NCI-H82 (cell line): ENCODE measurements at regions not wholly inside any gene's neighbourhood (a gene's known extent, or its start where the extent isn't known, plus 50 kb on each side); places are given as distances from the start of the nearest gene placed in this dataset.
"Not testable (repeated sequence)": the region's sequence is repeated elsewhere in the genome, so short reads cannot be mapped to it uniquely, and the experiment has no call there.

Experiments used
- DNase-seq: peaks from one replicate; lab custom pipeline; 2025; lab: John Stamatoyannopoulos, UW

DNA sequence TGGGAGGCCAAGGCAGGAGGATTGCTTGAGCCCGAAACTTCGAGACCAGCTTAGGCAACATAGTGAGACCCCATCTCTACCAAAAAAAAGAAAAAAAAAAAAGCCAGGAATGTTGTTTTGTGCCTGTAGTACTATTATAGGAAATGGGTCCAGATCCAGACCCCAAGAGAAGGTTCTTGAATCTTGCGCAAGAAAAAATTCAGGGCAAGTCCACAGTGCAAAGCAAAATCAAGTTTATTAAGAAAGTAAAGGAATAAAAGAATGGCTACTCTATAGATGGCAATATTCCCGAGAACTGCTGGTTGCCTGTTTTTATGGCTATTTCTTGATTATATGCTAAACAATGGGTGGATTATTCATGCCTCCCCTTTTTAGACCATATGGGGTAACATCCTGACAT is 51.2 kb upstream of the RDX start:
- DNase-seq: no peak

GRCh38 chr11:110349138-110349996 is 53.0 kb upstream of the RDX start:
- DNase-seq: no peak

- not testable (repeated sequence) for DNase-seq
Observed at GRCh38 chr11:110349997-110350383, 53.6 kb upstream of the RDX start.

DNA sequence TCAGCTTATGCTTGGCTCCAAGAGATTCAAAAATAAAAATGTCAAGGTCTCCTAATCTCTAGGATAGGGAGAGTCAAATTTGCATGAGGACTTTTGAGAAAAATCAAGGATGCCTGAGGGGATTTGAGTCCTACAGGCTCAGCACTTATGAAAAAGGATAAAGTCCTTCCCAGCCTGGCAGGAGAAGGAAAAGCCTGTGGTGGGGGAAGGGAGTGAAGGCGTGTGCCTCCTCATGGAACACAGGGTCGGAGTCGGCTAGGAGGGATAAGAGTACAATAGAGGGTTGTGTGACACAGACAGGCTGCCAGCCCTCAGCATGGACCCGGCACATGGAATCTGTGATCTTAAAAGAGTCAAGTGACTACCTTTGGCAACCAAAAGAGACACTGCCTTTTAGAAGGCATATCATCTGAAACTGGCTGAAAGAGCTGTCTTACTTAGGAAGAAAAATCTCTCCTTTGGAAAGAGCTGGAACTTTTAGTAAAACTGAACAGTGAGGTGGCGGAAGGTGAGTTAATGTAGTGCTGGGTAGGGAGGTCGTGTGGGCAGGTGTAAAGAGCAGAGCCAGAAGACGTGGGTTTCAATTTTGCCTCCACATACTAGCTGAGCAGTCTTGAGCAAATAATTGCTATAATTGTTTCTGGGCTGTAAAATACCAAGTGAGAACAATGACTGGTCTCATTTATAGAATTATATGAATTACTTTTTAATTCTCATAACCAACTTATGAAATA is 58.8 kb upstream of the RDX start:
- DNase-seq: peak; percentile 38

- no peak for DNase-seq
Observed at GRCh38 chr11:110356762-110357671, 60.6 kb upstream of the RDX start.

DNA sequence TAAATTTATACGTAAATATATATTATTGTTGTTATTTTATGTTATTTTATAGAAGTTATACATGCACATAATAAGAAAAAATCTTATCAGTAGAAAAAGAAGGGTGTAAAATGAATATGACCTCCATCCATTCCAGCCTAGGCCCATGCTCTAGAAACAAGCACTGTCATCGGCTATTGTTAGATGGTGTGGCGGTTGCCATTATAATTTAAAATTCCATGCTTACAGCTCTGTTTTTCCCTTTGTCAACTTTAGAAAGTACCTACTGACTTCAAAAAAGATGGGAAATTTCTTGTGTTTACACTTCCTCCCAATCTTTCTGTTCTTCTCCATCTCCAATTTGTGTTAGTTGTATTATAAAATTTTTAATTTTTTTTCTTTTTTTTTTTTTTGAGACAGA is 61.9 kb upstream of the RDX start:
- DNase-seq: no peak

GRCh38 chr11:110360781-110361408 is 64.5 kb upstream of the RDX start:
- not testable (repeated sequence) for DNase-seq

GRCh38 chr11:110362971-110363509 is 66.6 kb upstream of the RDX start:
- no peak for DNase-seq

DNA sequence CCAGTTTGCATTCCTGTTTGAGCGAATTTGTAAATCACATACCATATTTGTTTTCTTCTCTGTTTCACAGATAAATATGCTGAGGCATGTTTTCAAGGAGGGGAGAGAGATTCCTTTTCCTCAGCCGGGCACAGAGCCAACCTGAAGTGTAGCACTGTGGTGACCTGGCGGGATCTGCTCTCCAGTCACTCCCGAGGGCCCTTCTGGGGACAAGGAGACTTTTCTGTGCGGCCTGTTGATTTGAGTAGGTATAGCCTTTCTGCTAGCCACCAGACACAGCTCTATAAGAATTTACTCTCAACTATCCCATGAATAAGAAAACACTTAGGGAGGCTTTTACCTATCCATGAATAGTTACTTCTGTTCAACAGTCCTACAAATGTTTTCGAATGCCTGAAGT is 63.5 kb upstream of the FDX1 start:
- no peak for DNase-seq

- no peak for DNase-seq
Observed at GRCh38 chr11:110367571-110367970, 62.2 kb upstream of the FDX1 start.

DNA sequence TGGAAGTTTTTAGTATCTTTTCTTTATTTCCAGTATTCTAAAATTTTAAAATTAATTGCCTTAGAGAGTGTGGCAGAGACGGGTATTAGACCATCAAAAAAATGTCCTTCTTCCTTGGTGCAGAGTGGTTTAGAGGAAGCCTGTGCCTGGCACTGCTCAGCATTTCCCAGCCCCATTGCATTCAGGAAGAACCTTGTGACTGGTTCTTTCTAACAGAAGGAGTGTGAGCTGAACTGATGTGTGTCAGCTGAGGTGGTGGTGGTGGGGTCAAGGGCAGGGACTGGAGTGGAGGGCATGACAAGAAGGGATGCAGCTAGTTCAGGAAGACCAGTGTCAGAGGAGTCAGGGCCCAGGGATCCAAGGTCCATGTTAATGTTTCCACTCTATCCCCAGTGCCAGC is 58.7 kb upstream of the FDX1 start:
- DNase-seq: no peak

DNA sequence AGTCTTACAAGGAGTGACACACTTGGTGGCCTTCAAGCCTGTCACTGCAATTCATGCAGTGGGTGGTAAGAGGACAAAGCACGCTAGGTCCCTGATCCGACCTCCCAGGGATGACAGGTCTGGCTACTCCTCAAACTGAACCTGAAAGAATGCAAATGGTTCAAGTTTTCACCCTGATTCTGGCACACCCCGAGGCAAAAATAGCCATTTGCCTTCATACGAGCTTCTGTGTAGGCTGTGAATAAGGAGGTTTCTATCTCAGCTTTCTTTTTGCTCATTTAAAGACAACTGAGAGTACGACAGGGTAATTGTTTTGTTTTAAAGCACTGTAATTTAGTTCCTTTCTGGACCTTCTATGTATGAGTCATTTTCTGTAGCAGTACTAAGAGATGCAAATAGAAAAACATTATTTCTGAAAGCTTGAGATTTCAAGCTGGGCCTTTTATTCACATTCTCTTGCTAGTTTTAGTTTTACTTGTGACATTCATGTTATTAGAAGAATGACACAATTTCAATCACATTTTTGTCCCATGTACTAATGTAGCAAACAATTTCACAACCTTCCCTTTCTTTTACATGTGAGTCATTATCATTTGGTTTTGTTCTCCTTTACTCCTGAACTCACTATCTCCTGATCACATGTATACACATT is 56.6 kb upstream of the FDX1 start:
- no peak for DNase-seq

GRCh38 chr11:110374921-110375320 is 54.8 kb upstream of the FDX1 start:
- peak; percentile 39 for DNase-seq

DNA sequence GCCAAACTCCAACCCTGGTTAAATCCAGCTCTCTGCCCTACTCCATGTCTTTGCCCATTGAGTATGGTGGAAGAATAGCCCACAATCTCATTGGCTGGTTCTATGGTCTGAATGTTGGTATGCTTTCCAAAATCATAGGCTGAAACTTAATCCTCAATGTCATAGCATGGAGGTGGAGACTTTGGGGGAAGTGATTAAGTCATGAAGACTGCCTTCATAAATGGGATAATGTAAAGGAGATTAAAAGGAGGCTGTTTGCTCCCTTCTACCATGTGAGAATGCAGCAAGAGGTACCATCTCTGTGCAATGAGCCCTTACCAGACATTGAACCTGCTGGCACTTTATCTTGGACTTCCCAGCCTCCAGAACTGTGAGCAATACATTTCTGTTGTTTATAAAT is 54.4 kb upstream of the FDX1 start:
- DNase-seq: peak; percentile 71

- no peak for DNase-seq
Observed at GRCh38 chr11:110376021-110376420, 53.7 kb upstream of the FDX1 start.

DNA sequence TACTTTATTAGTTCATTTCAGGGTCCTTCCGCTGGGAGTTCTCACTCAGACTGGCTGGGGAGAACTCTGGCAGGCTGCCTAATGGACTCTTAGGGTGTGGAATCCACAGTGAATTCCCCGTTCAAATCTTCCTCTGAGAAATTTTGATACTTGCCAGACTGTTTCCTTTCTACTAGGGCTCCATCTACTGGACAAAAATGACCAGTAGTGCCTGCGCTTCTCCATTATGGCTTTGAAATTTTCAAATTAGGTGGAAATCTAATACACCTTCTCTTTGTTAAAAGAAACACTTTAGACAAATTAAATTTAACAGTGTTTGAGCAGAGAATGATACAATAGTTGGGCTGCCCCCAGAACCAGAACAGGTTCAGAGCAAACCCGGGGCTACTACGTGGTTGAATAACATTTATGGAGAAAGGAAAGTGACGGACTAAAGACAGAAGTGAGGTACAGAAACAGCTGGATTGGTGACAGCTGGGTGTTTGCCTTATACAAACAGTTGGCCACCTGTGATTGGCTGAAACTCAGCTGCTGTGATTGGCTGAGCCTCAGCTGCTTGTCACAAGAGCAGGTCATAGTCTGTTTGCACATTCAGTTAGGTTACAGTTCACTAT is 52.9 kb upstream of the FDX1 start:
- DNase-seq: peak; percentile 84

- no peak for DNase-seq
Observed at GRCh38 chr11:110377434-110377833, 52.3 kb upstream of the FDX1 start.

GRCh38 chr11:110379261-110379660 is 50.5 kb upstream of the FDX1 start:
- no peak for DNase-seq

DNA sequence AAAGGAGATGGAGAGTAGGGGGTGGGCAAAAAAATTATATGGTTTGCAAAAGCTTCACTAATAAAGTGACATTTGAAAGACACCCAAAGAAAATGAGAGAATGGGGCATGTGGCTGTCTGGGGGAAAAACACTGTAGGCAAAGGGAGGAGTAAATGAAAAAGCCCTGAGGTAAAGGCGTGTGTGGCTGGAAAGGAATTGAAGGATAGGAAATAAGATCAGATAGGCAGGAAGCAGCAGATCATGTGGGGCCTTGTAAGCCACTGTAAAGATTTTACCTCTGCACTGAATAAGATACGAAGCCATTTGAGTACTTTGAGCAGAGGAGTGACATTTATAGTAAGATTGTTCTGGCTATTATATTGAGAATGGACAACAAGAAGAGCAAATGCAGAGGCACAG is 49.8 kb upstream of the FDX1 start:
- no peak for DNase-seq
